Daoy (cell line): ENCODE measurements at regions not wholly inside any gene's neighbourhood (a gene's known extent, or its start where the extent isn't known, plus 50 kb on each side); places are given as distances from the start of the nearest gene placed in this dataset.

ENCODE experiments used
- DNase-seq: peaks from one replicate; pipeline ENCODE4 v3.0.0-alpha.2; 2015; ENCODE audit warnings: low read depth

GRCh38 chr11:134516529-134516928, 104.5 kb upstream of the B3GAT1 start:
- DNase-seq = no peak

- no peak for DNase-seq
Measured at GRCh38 chr11:134515081-134515960, 103.3 kb upstream of the B3GAT1 start.

DNA sequence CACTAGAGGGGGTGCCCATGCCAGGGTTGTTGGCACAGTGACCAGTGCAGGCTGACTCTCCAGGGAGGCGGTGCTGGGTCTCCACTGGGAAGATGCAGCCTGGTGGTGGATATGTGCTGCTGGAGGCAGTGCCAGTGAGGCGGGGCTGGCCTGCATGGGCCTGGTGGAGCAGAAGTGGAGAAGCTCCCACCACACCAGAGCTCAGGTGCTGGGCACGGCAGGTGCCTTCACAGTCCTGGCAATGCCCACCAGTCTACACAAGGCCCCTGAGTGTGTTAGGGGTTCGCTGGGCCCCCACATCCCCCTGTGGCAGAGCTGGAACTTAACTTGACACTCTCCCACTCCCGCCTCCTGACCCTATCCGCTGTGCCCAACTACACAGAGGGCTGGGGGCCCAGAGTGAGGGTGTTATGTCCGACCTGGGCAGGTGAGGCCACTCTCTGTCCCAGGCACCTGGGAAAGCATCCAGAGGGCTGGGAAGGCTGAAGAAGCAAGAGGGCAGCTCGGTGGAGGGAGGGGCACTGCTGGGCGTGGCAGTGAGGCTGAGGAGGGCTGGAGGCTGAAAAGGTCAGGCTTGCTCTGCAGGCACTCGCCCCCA, 102.4 kb upstream of the B3GAT1 start:
- no peak for DNase-seq

DNA sequence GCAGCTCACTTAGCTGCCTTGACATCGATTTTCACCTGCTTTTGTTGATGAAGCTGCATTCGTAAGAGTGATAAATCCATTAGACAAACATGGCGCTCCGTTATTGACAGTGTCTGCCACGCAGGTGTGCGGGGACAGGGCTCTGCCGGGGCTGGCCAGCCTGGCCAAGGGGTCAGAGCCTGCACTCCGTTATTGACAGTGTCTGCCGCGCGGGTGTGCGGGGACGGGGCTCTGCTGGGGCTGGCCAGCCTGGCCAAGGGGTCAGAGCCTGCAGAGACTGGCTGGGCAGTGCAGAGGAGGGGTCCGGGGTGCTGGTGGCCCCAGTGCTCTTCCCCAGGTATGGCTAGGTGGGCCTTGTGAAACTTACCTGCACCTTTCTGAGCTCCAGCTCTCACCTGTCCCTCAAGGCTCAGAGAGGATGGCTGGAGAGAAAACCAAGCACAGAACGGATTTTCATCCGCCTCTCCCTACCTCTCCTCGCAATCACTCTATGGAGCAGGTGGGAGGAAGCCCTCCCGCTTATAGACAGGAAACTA, 101.6 kb upstream of the B3GAT1 start:
- DNase-seq = no peak

- DNase-seq = no peak
Measured at GRCh38 chr11:134512571-134513538, 100.8 kb upstream of the B3GAT1 start.

DNA sequence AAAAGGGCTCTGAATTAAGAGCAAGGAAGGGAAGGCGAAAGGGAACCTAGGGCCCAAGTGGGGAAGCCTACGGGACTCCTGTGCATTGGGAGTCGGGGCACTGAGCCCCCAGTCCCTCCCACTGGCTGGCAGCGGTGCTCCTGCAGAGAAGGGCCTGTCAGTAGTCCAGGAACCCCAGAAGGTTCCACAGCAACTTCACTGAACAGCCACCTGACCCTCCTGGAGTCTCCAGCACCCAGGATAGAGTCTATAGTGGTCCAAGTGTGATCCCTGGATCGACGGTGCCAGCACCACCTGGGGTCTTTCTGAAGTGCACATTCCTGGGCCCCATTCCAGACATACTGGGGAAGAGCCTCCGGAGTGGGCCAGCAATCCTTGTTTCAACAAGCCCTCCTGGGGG, 100.0 kb upstream of the B3GAT1 start:
- no peak for DNase-seq

- no peak for DNase-seq
Measured at GRCh38 chr11:134511255-134511654, 99.2 kb upstream of the B3GAT1 start.

GRCh38 chr11:134510233-134511040, 98.4 kb upstream of the B3GAT1 start:
- no peak for DNase-seq

DNA sequence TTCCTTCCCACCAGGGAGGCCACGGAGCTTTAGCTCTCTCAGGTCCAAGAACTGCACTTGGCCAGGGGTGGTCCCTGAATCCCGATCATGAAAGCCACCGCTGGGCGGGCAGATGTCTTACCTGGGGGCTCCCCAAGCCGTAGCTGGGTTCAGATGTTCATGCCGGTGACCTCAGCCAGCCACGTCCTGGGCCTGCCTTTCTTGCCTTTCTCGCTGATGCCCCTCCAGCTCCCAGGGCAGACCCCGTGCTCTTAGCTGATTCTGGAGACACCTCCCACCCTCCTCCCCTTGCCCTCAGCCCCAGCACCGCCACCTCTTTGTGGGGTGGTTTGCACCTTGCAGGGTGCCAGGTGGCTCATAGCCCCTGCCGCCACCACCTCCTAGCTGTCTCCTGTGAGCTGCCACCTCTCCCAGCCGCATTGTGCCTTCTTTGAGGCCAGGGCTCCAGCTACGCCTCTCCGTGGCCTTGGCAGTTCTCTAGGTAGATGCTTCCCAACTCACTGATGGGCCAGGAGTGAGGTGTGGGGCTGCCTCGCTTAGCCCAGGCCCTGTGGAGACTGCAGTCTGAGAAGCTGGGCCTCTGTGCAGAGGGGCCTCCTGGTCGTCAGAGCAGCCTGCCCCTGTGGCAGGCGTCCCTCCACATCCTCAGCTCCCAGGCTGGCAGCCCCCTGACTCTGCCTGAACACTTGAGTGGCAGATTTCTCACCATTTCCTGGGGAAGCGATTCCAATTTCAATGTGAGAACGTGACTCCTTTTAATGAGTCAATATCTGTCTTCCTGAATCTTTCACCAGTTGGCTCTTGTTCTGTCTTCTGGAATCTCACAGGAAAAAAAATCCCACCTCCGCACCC, 97.6 kb upstream of the B3GAT1 start:
- no peak for DNase-seq

DNA sequence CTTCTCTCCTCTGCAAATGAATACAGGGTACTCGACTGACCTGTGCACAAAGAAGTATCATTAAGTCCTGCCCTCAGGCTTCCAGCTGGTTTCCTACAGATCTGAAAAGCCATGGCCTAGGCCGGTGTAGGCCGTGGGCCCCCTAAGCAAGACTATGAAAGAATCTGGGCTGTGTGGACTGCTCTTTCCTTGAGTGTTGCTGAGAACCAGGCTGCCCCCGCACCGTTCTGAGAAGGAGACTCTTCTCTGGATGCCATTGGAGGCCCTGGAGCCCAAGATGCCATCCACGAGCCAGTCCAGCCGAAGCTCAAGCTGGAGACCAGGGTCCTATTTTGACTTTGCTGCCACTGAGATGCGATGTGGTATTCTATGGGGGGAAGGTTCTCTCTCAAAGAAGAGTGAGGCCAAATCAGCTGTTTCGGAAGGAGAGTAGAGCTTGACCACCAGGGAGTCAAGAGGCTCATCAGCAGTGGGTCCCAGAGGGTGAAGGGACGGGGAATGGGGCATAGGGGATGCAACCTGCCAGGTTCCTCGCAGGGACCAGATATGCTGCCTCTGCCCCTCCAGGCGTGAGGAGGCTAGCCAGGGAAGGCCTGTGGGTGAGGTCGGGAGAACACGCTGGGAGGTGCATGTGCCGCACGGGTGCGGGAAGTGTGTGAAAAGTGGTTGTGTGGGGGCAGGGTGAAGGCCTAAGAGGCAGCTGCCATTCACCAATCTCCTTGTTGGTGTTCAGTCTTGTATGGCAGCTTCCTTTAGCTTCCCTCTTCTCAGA, 96.4 kb upstream of the B3GAT1 start:
- no peak for DNase-seq

DNA sequence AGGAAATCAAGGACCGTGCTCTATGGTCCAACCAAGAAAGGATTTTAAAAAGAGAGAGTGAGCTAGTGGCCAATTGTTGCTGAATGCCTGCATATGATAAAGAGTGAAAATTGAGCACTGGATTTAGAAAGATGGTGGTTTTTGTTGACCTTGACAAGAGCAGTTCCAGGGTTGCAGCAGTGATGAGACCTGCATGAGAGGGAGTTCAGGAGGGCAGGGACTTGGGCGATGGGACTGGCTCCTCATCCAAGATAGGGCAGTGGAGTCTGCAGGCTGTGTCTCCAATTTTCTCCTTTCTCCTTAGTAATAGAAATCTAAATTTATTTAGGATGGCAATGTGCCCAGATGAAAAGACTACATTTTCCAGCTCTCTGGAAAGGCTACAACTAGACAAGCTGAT, 94.0 kb upstream of the B3GAT1 start:
- DNase-seq = no peak

- DNase-seq = no peak
Measured at GRCh38 chr11:134505125-134505524, 93.1 kb upstream of the B3GAT1 start.

DNA sequence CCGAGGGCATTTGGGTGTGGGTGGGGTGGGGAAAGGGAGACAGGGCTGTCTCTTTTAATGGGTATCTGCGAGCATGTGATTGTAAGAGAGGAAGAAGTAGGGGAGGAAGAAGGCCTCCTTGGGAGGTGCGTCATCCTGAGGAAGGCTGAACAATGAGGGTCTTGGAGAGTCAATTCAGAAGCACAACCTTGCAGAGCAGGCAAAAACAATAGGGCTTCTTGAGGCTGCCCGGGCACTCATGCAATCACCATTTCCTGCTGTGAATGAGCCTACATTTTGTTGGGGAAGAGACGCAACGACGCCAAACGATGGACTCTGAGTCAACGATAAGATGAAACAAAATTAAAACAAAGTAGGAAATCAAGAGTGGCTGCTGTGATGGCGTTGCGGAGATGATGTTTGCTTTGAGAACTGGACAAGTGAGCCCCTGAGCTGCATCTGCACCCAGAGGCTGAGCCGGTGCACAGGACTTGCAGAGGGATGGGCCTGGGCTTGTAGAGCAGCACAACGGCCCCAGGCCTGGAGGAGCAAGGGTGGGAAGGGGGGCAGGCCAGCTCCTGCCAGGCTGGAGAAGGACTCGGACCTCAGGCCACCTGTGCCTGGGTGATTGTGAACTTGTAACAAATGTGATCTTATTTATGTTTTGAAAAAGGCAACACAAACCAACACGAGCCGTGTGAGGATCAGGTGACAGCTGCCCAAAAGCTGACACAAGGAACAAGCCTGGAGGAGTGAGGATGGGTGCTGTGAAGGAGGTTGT, 92.3 kb upstream of the B3GAT1 start:
- DNase-seq = no peak

DNA sequence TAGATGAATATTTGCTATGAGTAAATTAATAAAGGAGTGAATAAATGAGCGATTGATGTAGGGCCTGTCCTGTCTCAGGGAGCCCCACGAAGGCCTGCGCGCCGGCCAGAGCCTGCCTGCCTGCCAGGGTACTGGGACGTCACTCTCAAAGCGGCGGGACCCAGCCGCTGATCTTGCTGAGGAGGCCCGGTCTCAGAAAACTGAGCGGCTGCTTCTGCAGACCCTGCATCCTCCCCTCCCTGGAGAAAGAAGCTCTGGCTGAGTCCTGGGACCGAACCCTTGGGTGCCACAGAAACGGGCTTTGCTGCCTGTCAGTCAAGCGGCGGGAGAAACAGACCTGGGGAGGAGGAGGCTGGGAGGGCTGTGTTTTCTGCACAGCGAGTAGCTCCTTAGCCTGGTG, 91.6 kb upstream of the B3GAT1 start:
- no peak for DNase-seq

DNA sequence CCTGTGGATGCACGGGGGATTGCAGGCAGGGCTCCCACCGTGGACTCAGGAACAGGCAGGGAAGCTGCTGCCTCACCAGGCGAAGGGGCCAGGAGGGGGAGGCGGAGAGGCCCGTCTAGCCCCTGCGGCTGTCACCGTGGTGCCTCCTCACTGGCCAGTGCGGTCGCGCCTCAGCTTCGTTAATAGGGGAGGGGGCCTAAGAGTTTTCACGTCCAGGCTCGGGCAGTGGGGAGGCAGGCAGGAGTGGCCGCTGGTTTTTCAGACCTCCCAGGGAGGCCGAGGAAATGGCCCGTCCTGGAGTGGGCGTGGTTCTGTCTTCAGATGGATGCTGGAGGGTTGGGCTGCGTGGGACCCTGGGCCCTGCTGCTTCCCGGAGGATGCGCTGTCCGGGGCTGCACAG, 91.1 kb upstream of the B3GAT1 start:
- DNase-seq = no peak

DNA sequence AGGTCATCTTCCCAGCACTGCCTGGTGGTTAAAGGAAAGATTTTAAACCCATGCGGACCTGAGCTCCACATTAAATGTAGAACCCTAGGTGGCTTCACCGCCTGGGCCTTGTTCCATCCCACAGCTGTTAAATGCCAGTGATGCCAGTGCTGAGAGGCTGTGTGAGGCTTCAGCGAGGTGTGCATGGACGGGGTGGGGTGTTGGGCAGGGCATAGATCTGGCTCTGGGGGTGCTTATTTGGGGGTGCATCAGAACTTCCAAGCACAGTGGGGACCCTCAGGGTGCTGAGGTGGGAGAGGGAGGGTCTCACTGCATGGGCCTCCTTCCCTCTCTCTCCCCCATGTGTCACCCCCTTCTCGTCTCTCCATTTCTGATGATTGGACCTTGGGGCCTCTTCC, 90.1 kb upstream of the B3GAT1 start:
- no peak for DNase-seq

- no peak for DNase-seq
Measured at GRCh38 chr11:134501406-134502152, 89.5 kb upstream of the B3GAT1 start.

DNA sequence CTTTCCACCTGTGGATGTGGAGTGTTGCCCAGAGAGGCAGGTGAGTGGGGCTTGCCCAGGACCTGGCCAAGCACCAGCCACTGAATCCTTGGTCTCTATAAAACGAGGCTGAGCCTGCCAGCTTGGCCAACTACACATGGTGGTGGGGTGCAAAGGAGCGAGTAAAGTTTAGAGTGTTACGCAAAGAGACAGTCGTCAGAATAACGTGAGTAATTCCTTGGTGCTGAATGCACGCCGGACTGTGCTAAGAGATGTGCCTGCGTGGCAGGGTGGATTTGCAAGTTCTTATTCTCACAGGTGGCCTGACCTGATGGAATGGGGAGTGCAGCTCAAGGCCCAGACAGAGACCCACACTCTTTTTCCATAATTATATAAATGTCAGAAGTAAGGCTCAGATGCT, 88.6 kb upstream of the B3GAT1 start:
- DNase-seq = no peak
